SK-N-SH (cell line): ENCODE measurements at regions not wholly inside any gene's neighbourhood (a gene's known extent, or its start where the extent isn't known, plus 50 kb on each side); places are given as distances from the start of the nearest gene placed in this dataset.

Source experiments
- CTCF ChIA-PET: fragments of 300-600, 350-600 bp; formaldehyde crosslinking; extraction: SDS; loops from one replicate; lab custom pipeline; 2021; lab: Yijun Ruan, JAX
- POLR2A ChIA-PET: fragments of 350-600 bp; sonication (Branson Sonifier 250); formaldehyde crosslinking; extraction: SDS; loops from one replicate; lab custom pipeline; 2020; ENCODE audit warnings: antibody characterized with exemption, inconsistent platforms; lab: Yijun Ruan, JAX
- DNase-seq: peaks from one replicate; pipeline ENCODE4 v3.0.0; 2012
- H2AFZ ChIP-seq: fragments of 200-600 bp; sonication (generic); 2 replicates; pipeline ENCODE4 v1.8.1; 2016; ENCODE audit warnings: antibody characterized with exemption, mild to moderate bottlenecking, low read depth
- H3F3A ChIP-seq: fragments of 200-600 bp; sonication (generic); replicated peaks from 2 replicates; pipeline ENCODE3; 2016; ENCODE audit warnings: antibody characterized with exemption, mild to moderate bottlenecking; ENCODE audit not compliant: insufficient read depth
- H3K27ac ChIP-seq, 2 experiments: fragments of 200-500 bp in 1 of 2; fragments of 200-600 bp in 1 of 2; sonication (Bioruptor generic) in 1 of 2; sonication (generic), shearing (Covaris generic) in 1 of 2; 2 replicates each; pipeline versions ENCODE4 v1.5.1 to v1.6.1; 2014 to 2016; ENCODE audit warnings: low read depth in 2 of 2, inconsistent platforms in 1 of 2, low read length in 1 of 2, mild to moderate bottlenecking in 1 of 2, mixed read lengths in 1 of 2
- H3K27me3 ChIP-seq: fragments of 200-600 bp; sonication (generic), shearing (Covaris generic); 2 replicates; pipeline ENCODE4 v1.6.1; 2016; ENCODE audit warnings: mixed run types; ENCODE audit not compliant: insufficient read depth
- H3K36me3 ChIP-seq, 2 experiments: fragments of 200-500 bp in 1 of 2; fragments of 200-600 bp in 1 of 2; sonication (Bioruptor generic) in 1 of 2; sonication (generic) in 1 of 2; replicated peaks in 1 of 2; 2 replicates each; pipeline versions ENCODE3 to v1.5.1; 2014 to 2016; ENCODE audit warnings: low read length in 1 of 2, mild to moderate bottlenecking in 1 of 2; ENCODE audit not compliant: insufficient read depth in 2 of 2, control insufficient read depth in 1 of 2
- H3K4me1 ChIP-seq, 2 experiments: fragments of 200-500 bp in 1 of 2; fragments of 200-600 bp in 1 of 2; sonication (Bioruptor generic) in 1 of 2; sonication (generic), shearing (Covaris generic) in 1 of 2; 2 replicates each; pipeline versions ENCODE4 v1.5.1 to v1.6.1; 2014 to 2016; ENCODE audit warnings: low read depth in 1 of 2, low read length in 1 of 2, mixed run types in 1 of 2; ENCODE audit not compliant: insufficient read depth in 2 of 2, control insufficient read depth in 1 of 2
- H3K4me2 ChIP-seq: fragments of 200-600 bp; sonication (generic), shearing (Covaris generic); 2 replicates; pipeline ENCODE4 v1.6.1; 2017; ENCODE audit warnings: mixed run types
- H3K4me3 ChIP-seq, 2 experiments: fragments of 200-500 bp in 1 of 2; fragments of 200-600 bp in 1 of 2; sonication (Bioruptor generic) in 1 of 2; sonication (generic), shearing (Covaris generic) in 1 of 2; 2 replicates each; pipeline versions ENCODE4 v1.5.1 to v1.8.1; 2014 to 2016; ENCODE audit warnings: low read depth in 2 of 2, inconsistent platforms in 1 of 2, low read length in 1 of 2, mild to moderate bottlenecking in 1 of 2, mixed read lengths in 1 of 2, moderate library complexity in 1 of 2
- H3K79me2 ChIP-seq: fragments of 200-600 bp; sonication (generic); 2 replicates; pipeline ENCODE4 v1.8.1; 2017; ENCODE audit warnings: mild to moderate bottlenecking; ENCODE audit not compliant: insufficient read depth
- H3K9ac ChIP-seq: fragments of 200-600 bp; sonication (generic); 2 replicates; pipeline ENCODE4 v1.6.1; 2017; ENCODE audit warnings: mixed run types
- H3K9me2 ChIP-seq: fragments of 200-600 bp; sonication (generic); 2 replicates; pipeline ENCODE4 v1.6.1; 2017; ENCODE audit warnings: mixed run types
- H3K9me3 ChIP-seq: fragments of 200-600 bp; sonication (generic); 2 replicates; pipeline ENCODE4 v1.6.1; 2017; ENCODE audit warnings: mixed run types, mild to moderate bottlenecking, moderate library complexity
- H4K20me1 ChIP-seq: fragments of 200-600 bp; sonication (generic); 2 replicates; pipeline ENCODE4 v1.6.1; 2017; ENCODE audit warnings: mild to moderate bottlenecking, mixed run types; ENCODE audit not compliant: insufficient read depth
- EZH2phosphoT487 ChIP-seq: fragments of 200-600 bp; sonication (generic); IDR thresholded peaks from 2 replicates; pipeline ENCODE4 v1.6.1; 2017; ENCODE audit warnings: low read depth, mixed run types, mild to moderate bottlenecking, antibody characterized with exemption, moderate library complexity, borderline replicate concordance
- FOXJ3 ChIP-seq: sonication (generic); formaldehyde crosslinking; IDR thresholded peaks from 2 replicates; pipeline ENCODE4 v1.5.1; 2020; ENCODE audit warnings: mild to moderate bottlenecking, missing genetic modification reagents
- GATA2 ChIP-seq: sonication (generic); formaldehyde crosslinking; IDR thresholded peaks from 2 replicates; pipeline ENCODE4 v1.5.0; 2020; ENCODE audit warnings: mild to moderate bottlenecking, missing genetic modification reagents
- MEF2A ChIP-seq: IDR thresholded peaks from 2 replicates; pipeline ENCODE4 v1.4.0; 2012; ENCODE audit warnings: low read depth, borderline replicate concordance
- YY1 ChIP-seq: IDR thresholded peaks from 2 replicates; pipeline ENCODE4 v1.4.0; 2012; ENCODE audit warnings: low read depth, mild to moderate bottlenecking
- WGBS: methylation state at CpG from one replicate; pipeline ENCODE4 v1.1.6; 2017; ENCODE audit warnings: low lambda C conversion rate; 5-methylcytosine and 5-hydroxymethylcytosine counted together
- TF ChIP-seq, protein P1 (sequence below): fragments of 150-350 bp; IDR thresholded peaks from 2 replicates; pipeline ENCODE4 v1.6.1; 2016; ENCODE audit warnings: mild to moderate bottlenecking, low read depth, low read length
- TF ChIP-seq, protein P2 (sequence below): fragments of 150-350 bp; IDR thresholded peaks from 2 replicates; pipeline ENCODE4 v1.6.1; 2017; ENCODE audit warnings: antibody characterized with exemption, low read length, low read depth, borderline replicate concordance
- TF ChIP-seq, protein P3 (sequence below): IDR thresholded peaks from 2 replicates; pipeline ENCODE4 v1.6.1; 2012; ENCODE audit warnings: mild to moderate bottlenecking, low read depth, low read length, moderate library complexity

DNA sequence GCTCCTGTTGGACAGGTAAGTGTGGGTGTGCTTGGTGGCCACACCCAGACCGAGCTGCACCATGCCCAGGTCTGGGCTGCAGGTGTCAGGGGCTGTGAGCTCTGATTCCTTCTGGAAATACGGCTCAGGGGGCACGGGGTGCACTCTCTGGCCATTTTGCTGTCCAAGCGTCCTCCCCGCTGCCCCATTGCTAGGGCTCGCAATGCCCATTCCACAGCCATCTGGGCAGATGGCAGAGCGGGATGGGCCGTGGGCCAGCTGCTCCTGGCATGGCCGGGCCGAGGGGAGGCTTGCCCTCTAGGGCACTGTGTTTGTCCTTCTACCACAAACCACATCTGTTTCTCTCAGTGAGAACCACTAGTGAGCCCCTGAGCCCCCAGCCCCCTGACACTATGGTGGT lies 67.9 kb upstream of the RXRA start:
- Histone ChIP-seq H3K4me3 (no peak overlapping the region), H3K9me2 (no peaks in the 10 kb centered on the region), H3K27ac (no peak overlapping the region), H2AFZ (no peak overlapping the region), H3K4me1 (peaks cover 0 to 3% of the 10 kb centered on the region in 2 experiments; a peak in 1 of 4 replicates), H3K79me2 (no peaks in the 10 kb centered on the region), H3K4me2 (no peak overlapping the region), H3F3A (no peaks in the 10 kb centered on the region), H4K20me1 (no peaks in the 10 kb centered on the region), H3K9me3 (no peaks in the 10 kb centered on the region), H3K27me3 (no peaks in the 10 kb centered on the region), H3K9ac (no peak overlapping the region), H3K36me3 (no peaks in the 10 kb centered on the region)
- no peak for TF ChIP-seq GATA2
- TF ChIP-seq, protein P1, sequence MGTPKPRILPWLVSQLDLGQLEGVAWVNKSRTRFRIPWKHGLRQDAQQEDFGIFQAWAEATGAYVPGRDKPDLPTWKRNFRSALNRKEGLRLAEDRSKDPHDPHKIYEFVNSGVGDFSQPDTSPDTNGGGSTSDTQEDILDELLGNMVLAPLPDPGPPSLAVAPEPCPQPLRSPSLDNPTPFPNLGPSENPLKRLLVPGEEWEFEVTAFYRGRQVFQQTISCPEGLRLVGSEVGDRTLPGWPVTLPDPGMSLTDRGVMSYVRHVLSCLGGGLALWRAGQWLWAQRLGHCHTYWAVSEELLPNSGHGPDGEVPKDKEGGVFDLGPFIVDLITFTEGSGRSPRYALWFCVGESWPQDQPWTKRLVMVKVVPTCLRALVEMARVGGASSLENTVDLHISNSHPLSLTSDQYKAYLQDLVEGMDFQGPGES: no peak
- TF ChIP-seq FOXJ3 (CRISPR knock-in tag): no peak
- no peak for DNase-seq
- POLR2A ChIA-PET: no interaction called here
- CTCF ChIA-PET: interaction anchor here (1.2 kb wide), 2 partner anchors 11 to 14 kb away, joined by 3 to 4 read pairs; no protein-coding TSS in a partner anchor
- 77% methylated on average over 5 of the region's 10 CpGs for WGBS

DNA sequence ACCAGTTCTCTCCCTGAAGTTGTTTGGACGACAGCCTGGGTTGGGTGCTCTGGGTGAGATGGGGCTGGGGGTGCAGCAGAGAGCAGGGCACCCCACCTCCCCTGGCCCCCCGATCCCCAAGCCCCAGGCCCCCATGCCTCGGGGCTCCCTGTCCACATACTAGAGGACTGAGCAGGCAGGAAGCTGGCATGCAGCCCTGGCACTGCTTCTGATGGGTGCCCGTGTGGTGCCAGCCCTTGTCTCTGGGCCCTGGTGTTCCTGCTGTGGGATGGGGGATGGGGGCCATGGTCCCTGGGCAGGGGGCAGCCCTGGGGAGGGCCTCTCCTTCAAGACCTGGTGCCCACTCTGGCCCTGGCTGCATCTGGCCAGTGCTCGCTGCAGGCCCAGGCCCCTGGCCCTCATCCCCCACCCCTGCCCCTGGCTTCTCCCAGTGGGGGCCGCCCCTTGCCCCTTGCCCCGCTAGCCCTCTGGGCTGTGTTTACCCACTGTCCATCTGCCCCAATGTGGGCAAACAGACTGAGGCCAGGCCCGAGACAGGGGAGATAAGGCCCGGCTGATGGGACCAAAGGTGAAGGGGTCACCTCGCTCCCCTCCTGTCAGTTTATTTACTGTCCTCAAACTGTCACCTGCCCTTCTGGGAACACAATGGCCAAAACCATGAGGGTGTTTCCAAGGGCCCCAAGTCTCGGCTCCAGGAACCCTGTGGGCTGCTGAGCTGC lies 67.3 kb upstream of the RXRA start:
- ChIA-PET CTCF (no interaction called here), POLR2A (no interaction called here)
- no peak overlapping the region for H3K4me2 ChIP-seq
- H3K9ac ChIP-seq: no peak overlapping the region
- H3K27me3 ChIP-seq: no peaks in the 10 kb centered on the region
- no peaks in the 10 kb centered on the region for H3K79me2 ChIP-seq
- H3K4me3 ChIP-seq: no peak overlapping the region
- no peaks in the 10 kb centered on the region for H4K20me1 ChIP-seq
- no peaks in the 10 kb centered on the region for H3K36me3 ChIP-seq
- DNase-seq: no peak
- H3K9me2 ChIP-seq: no peaks in the 10 kb centered on the region
- H2AFZ ChIP-seq: no peak overlapping the region
- H3F3A ChIP-seq: no peaks in the 10 kb centered on the region
- TF ChIP-seq EZH2phosphoT487: no peak
- TF ChIP-seq, protein P2, sequence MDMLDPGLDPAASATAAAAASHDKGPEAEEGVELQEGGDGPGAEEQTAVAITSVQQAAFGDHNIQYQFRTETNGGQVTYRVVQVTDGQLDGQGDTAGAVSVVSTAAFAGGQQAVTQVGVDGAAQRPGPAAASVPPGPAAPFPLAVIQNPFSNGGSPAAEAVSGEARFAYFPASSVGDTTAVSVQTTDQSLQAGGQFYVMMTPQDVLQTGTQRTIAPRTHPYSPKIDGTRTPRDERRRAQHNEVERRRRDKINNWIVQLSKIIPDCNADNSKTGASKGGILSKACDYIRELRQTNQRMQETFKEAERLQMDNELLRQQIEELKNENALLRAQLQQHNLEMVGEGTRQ: no peak
- TF ChIP-seq MEF2A: no peak
- TF ChIP-seq, protein P1: no peak
- TF ChIP-seq, protein P3, sequence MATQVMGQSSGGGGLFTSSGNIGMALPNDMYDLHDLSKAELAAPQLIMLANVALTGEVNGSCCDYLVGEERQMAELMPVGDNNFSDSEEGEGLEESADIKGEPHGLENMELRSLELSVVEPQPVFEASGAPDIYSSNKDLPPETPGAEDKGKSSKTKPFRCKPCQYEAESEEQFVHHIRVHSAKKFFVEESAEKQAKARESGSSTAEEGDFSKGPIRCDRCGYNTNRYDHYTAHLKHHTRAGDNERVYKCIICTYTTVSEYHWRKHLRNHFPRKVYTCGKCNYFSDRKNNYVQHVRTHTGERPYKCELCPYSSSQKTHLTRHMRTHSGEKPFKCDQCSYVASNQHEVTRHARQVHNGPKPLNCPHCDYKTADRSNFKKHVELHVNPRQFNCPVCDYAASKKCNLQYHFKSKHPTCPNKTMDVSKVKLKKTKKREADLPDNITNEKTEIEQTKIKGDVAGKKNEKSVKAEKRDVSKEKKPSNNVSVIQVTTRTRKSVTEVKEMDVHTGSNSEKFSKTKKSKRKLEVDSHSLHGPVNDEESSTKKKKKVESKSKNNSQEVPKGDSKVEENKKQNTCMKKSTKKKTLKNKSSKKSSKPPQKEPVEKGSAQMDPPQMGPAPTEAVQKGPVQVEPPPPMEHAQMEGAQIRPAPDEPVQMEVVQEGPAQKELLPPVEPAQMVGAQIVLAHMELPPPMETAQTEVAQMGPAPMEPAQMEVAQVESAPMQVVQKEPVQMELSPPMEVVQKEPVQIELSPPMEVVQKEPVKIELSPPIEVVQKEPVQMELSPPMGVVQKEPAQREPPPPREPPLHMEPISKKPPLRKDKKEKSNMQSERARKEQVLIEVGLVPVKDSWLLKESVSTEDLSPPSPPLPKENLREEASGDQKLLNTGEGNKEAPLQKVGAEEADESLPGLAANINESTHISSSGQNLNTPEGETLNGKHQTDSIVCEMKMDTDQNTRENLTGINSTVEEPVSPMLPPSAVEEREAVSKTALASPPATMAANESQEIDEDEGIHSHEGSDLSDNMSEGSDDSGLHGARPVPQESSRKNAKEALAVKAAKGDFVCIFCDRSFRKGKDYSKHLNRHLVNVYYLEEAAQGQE: no peak
- no peak for TF ChIP-seq YY1
- TF ChIP-seq FOXJ3 (CRISPR knock-in tag): no peak
- no peak overlapping the region for H3K27ac ChIP-seq
- no peaks in the 10 kb centered on the region for H3K9me3 ChIP-seq
- WGBS: 64% methylated on average over 7 of the region's 11 CpGs
- peaks cover 0 to 3% of the 10 kb centered on the region in 2 experiments; a peak in 1 of 4 replicates for H3K4me1 ChIP-seq
